HG02943 (cell line): ENCODE measurements at regions not wholly inside any gene's neighbourhood (a gene's known extent, or its start where the extent isn't known, plus 50 kb on each side); places are given as distances from the start of the nearest gene placed in this dataset.
"Not testable (repeated sequence)": the region's sequence is repeated elsewhere in the genome, so short reads cannot be mapped to it uniquely, and the experiment has no call there.

ENCODE experiments used
- ATAC-seq: cut with Tn5 transposase; IDR thresholded peaks from one replicate; pipeline ENCODE4 v1.9.1; 2021; ENCODE audit warnings: mild to moderate bottlenecking, low read depth, moderate library complexity; ENCODE audit not compliant: unreplicated experiment

DNA sequence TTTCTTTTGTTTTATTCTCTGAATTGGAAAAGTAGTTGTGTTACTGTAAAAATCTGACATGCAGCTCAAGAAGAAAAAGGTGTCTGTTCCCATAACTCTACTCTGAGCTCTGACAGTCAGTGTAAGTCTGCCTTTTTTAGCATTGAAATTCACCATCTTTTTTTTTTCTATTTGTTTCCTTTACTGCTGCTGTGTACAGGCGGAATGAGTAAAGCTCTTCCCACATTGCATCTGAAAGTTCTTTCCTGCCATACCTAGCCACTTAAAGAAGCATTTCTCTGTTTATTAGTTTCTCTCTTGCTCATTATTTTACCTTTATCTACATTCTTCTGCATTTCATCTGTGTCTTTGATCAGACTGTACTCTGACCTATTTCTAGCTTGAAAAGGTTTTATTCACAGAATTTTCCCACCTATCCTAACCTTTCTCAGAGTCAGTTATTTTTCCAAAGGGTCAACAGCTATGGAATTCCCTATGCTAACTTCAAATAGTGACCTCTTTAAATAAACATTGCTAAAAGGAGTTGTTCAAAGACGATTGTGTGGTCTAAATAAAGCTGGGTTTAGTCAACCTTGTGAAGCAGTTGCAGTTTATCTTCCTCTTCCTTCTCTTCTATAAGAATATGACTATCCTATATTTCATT is 1303.1 kb upstream of the ZEB2 start:
- ATAC-seq = no peak

DNA sequence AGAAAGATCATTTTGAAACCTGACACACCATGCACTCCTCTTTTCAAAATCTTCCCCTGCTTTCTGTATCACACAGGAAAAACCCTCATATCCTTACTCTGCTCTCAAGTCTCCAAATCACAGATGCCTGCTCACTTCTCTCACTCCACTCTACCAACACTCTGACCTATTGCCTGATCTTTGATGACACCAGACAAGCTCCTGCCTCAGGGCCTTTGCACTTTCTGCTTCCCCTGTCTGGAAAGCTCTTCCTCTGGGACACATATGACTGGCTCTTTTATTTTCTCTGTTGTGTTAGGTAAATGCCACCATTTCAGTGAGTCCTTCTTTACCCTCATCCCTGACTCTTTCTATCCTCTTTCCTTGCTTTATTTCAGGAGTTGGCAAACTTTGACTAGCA is 1300.7 kb upstream of the ZEB2 start:
- no peak for ATAC-seq

DNA sequence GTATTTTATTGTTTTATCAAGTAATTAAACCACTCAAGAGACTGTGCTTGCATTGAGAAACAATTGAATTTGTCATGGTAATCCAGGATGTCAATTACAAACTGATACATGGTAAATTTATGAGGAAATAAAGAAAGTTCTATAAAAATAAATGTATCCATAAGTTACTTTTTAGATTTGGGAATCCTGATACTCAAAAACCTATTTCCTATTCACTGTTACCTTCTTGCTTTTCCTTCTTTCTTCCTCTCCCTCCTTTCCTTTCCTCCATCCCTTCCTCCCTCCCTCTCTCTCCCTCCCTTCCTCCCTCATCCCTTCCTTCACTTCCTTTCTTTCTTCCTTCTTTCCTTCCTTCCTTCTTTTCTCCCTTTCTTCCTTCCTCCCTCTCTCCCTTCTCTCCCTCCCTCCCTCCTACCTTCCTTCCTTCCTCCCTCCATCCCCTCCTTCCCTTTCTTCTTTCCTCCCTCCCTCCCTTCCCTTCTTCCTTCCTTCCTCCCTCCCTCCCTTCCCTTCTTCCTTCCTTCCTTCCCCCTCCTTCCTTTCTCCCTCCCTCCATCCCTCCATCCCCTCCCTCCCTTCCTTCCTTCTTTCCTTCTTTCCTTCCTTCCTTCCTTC is 1299.1 kb upstream of the ZEB2 start:
- no peak for ATAC-seq

DNA sequence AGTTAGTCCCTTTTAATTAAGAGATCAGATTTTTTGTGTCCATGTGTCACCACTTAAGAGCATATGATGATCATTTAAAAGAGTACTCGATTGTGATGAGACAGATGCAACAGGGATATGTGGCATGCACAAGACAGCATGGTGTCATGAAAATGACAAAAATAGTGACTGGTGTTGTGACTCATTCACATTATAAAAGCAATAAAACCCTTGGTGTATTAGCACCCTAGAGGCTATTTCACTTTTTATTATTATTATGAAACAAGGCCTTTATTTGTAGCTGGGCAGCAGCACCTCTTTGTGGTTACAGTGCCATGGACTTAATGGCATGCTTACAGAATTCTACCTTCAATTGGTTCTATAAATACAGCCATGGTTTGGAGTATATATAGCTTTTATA is 1296.0 kb upstream of the ZEB2 start:
- no peak for ATAC-seq

DNA sequence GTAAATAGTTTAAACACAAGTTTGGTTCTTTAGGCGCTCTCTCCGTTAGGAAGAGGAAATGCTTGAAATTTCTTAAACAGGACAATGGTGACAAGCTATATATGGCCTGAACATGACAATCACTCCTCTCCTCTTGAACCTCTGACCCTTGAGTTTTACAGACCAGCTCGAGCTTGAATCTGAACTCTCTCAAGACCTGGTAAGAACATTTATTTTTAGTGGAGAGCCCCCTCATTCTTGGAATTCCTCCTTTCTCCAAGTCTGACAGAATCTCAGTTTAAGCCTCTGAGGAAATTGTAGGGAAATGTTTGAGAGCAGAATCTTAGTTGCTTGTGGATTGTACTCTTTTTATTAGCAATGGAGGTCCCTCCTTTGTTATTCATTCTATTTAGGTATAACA is 1293.6 kb upstream of the ZEB2 start:
- no peak for ATAC-seq

DNA sequence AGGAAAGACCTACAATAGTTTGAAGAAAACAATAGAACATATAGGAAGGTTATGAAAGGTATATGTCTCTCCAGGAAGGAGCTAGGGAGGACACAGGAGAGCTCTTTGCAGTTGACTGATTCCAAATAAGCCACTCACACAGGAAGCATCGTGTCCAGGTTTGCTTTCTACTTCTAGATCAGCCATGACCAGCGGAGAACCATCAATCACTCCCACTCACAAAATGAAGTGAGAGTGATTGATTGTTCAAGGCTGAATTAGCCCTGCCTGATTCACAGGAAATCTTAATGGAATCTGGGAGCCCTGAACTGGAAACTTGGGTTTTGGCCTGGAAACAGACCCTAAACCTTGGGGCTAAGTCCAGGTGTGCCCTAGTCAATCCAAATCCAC is 1292.2 kb upstream of the ZEB2 start:
- ATAC-seq = no peak

DNA sequence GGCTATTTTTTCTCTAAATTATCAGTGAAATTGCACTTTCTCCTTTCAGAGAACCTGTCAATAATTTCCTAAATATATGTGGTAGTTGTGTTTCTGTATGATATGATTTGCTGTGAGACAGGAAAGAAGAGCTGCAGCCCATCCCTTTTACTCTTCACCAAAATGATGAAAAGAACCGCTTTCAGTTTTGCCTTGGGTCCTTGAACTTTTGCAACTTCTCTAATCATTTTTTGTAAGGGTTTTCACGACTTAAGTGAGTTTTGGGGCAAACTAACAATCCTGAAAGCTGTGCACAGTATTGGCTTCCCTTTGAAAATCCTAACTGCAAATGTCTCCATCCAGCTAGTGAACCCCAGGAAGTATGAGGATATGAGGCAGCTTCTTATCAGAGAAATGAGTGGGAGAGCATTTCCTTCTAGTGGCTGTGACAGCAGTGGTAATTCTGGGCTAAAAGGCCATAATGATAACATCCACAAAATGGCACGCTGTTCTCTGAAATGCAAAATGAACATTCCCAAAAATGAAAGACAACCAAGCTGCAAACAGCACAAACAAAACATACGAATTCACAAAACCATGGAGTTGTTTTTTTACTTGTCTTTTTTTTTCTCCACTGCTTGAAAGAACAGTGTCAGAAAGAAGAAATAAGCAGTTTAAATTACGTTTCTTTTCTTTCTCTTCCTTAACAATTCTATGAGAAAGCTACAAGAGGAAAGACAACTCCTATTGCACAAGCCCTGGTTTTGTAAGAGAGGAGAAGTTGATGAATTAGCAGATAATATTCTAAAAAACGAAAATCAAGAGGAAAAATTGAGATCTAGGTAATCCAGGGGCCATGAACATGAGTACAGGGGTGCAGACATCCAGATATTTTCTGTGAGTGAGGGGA is 1291.6 kb upstream of the ZEB2 start:
- ATAC-seq = no peak

DNA sequence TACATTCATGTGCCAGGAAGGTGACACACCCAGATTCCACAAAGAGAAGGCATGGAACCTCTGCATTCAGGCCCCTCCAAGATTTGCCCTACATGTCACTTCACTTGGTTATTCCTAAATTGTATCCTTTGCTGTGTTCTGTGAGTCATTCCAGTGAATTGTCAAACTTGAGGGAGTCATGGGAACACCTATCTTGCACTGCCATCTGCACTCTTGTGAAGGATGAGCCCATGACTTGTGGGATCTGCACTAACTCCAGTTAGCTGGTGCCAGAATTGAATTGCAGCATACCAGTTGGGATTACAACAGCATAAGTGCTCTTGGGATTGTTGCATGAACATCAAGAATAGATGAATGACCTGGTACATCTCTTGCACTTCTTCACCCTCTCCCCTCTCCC is 1288.0 kb upstream of the ZEB2 start:
- ATAC-seq = no peak

DNA sequence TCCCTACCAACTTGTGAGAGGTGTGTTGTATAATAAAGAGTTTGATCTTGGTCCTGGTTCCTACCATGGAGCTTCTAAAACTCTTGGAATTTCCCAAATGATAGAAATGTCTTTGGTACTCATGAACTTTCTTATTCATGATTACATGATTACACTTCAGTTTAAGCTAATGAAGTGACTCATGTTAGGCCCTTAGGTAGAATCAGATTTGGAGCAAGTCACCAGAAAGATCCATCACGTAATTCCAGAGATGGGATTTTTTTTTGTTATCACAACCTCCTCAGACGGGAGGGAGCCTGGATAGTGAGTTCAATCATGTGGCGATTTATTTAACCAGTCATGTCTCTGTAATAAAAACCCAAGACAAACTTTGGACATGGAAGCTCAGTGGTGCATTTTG is 1287.6 kb upstream of the ZEB2 start:
- no peak for ATAC-seq

DNA sequence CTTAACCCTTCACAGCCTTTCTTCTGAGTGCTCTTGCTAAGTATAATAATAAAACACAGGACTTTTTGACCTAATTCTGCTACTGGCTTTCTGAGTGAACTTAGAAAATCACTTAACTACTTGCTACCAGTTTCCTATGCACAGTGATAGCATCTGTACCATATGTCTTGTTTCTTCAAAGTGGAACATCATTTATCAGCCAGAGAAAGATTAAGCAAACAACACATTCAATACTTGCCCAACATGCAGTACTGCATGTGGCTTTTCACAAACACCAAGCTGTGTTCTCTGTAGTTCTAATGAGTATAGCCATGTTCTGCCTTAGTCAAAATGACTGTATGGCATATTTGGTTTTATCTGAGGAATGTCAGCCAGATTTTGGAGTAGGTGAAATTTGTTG is 1286.6 kb upstream of the ZEB2 start:
- ATAC-seq = no peak

DNA sequence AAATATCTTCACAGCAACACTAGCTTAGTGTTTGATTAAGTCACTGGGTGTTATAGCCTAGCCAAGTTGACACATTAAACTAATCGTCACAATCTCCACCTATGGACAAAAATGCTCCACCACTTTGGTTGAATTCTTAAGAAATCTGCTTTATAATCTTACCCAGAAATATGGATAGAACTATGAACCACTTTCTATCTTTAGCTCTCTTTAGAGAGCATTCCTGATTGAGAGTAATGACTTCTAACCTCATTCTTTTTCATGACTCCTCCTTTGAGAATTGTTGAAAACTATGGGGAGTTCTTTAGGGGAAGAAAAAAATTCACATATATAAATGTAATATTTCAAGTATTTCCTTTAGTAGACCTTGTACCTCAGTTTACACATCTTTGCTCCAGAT is 1282.2 kb upstream of the ZEB2 start:
- no peak for ATAC-seq

DNA sequence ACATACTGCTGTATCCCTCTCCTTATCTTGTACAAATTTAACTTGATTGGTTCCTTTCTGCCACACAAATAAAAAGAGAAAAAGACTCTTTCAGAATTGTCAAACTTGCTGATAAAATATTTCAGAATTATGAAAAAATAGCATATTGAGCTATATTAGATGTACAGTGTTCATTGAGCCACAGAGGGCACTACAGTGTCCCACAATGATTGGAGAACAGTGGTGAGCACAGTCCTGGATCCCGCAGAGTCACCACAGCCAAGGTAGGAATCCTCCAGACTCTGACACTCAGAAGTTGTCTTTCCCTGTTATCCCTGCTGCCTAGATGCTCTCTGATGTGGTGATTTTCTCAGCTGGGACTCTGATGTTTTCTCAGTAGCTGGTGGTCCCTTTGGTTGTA is 1281.3 kb upstream of the ZEB2 start:
- no peak for ATAC-seq

DNA sequence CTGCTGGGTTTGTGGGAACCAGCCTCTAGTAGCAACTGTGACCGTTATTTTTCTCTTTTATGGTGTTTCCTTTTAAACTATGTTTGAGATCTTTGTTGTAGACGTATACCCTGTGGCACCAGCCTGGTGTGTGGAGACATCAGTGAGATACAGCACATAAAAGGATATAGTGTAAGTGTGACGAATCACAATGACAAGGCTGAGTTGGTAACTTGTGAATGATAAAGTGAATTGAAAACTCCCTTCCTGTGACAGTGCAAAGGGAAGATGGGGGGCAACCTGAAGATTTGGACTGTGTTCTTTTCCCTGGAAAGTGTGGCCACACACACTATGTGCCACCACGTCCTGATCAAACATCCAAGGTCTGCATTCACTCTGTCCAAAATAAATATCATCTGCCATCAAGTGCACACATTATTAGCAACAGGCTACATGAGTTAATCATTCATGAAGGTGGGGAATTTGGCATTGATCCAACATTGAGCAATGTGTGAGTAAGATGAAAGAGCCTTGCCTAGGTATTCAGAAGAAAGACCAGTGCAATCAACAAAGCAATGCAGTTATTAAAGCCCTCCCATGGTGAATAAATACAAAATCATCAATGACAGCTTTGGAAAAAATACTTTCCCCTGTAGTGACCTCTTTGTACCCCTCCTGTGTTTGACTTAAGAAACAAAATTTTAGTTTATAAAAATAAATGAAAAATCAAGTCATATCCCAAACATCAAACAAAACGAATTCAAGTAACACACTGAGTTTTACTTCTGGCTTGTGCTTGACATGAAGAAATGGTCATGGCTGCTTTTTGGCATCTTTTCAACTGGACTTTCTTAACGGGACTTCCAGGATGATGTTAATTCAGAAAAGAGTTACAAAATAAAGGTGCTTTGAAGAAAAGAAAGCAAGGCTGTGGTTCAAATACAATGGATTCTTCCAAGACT is 1280.5 kb upstream of the ZEB2 start:
- ATAC-seq = no peak

DNA sequence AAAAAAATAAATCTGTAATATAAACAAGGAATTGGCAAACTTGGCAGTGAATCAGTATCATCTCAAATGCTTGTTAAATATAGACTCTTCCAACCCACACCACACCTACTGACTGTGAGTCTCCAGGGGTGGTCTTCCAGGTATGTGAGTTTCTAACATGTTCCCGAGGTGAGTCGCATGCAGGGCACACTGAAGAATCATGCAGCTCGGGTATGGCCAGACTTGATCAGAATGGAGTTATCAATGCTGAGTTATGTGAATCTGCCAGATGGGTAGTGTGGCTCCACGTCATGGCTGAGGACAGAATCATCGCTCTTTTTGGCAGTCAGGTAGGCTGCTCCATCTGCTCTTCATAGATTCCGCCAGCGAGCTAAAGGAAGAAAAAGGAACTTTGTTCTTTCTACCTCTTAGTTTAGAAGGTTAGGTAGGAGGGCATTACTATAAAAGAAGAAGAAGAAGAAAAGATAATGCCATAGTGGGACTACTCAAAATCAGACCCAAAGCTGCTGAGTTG is 1279.7 kb upstream of the ZEB2 start:
- ATAC-seq = no peak

DNA sequence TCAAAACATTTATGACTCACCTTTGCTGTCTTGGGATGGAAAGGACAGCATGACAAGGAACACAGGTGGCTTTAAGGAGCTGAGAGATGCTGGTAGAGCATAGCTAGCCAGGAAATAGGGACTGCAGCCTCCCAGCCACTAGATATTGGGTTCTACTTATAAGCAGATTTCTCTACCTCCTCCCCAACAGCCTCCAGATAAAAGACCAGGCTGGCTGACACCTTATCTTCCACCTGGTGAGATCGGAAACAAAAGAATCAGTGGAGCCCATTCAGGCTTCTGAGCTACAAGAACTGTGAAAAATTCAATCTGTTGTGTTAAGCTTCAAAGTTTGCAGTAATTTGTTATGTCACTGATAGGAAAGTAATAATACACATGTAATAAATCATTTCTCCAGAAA is 1278.5 kb upstream of the ZEB2 start:
- no peak for ATAC-seq

DNA sequence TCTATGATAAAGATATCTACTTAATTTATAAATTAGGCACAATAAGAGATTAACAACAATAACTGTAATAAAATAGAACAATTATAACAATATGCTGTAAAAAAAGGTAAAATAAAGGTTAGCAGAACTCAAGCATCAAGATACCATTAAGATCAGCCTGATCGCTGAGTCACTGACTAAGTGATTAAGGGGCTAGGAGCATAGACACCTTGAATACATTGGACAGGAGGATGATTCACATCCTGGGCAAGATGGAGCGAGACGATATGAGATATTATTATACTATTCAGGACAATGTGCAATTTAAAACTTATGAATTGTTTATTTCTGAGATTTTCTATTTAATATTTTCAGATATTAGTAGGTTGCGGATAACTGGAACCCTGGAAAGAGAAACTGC is 1277.8 kb upstream of the ZEB2 start:
- ATAC-seq = no peak

DNA sequence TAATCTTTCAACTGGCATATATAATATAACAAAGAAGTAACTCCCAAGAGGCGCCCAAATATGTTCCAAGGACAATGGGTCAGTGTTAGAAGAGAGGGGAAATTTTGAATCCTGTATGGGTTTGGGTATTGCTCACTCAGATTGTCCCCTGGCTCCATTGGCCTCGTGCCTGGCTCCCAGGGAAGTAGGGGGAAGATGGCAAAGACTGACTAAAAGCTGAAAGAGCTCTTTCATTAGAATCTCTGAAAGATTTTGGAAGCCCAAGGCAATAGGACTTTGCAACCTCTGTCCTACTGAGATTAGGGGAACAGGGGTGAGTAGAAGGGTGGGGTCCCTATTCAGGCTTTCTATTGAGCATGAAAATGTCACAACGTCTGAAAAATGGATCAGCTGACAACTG is 1272.8 kb upstream of the ZEB2 start:
- no peak for ATAC-seq

DNA sequence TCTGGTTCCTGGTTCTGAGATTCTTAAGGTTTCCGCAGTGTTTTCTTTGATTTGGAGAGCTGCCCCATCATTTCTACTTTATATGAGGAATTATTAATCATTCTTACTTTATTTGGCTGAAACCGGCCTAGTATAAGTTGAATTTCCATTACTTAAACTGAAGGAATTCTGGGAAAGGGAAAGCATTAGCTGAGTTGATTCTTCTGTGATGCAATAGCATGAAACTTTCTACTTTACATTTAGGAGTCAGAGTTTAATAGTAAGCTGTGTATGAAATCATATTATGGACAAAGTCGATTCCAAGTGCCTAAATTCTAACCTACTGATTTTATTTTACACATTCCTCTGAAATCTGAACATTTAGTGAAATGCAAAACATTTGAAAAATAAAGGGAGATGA is 1269.7 kb upstream of the ZEB2 start:
- ATAC-seq = no peak

DNA sequence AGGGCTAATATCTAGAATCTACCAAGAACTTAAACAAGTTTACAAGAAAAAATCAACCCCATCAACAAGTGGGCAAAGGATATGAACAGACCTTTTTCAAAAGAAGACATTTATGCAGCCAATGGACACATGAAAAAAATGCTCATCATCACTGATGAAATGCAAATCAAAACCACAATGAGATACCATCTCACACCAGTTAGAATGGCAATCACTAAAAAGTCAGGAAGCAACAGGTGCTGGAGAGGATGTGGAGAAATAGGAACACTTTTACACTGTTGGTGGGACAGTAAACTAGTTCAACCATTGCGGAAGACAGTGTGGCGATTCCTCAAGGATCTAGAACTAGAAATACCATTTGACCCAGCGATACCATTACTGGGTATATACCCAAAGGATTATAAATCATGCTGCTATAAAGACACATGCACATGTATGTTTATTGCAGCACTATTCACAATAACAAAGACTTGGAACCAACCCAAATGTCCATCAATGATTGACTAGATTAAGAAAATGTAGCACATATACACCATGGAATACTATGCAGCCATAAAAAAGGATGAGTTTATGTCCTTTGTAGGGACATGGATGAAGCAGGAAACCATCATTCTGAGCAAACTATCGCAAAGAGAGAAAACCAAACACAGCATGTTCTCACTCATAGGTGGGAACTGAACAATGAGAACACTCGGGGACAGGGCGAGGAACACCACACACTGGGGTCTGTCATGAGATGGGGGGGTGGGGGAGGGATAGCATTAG is 1267.9 kb upstream of the ZEB2 start:
- not testable (repeated sequence) for ATAC-seq

DNA sequence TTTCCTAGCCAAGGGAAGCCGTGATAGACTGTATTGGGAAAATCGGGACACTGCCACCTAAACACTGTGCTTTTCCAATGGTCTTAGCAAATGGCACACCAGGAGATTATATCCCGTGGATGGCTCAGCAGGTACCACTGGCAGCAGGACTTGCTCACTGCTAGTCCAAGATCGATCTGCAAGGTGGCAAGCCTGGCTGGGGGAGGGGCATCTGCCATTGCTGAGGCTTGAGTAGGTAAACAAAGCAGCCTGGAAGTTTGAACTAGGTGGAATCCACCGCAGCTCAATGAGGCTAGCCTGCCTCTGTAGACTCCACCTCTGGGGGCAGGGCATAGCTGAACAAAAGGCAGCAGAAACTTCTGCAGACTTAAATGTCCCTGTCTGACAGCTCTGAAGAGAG is 1262.7 kb upstream of the ZEB2 start:
- not testable (repeated sequence) for ATAC-seq
